Limb (tissue), 2 donors: ENCODE measurements at regions not wholly inside any gene's neighbourhood (a gene's known extent, or its start where the extent isn't known, plus 50 kb on each side); places are given as distances from the start of the nearest gene placed in this dataset.

Experiments used
- DNase-seq, 2 donors: peaks; one replicate each; pipeline ENCODE4 v3.0.0-alpha.2; 2016; ENCODE audit errors: extremely low spot score in 2 of 2

DNA sequence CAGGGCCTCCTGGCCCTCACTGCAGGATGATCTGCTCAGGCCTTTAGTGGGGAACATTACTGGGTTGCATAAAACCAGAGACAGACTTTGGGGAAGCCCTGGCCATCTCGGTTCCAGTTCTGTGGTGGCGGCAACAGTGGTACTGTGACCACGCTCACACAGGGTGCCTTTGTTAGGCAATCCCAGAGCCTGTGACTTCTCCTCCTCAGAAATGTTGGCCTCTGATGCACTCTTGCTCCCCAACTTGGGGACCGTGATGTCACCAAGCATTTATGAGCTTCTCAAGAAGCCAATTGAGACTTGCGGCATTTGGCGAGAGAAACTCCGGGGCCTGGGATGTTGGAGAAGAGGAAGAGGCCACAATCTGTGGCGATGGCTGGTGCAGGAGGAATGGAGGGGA is 80.9 kb upstream of the PKDCC start:
- peak in 1 of 2 donors; percentile 42 for DNase-seq

DNA sequence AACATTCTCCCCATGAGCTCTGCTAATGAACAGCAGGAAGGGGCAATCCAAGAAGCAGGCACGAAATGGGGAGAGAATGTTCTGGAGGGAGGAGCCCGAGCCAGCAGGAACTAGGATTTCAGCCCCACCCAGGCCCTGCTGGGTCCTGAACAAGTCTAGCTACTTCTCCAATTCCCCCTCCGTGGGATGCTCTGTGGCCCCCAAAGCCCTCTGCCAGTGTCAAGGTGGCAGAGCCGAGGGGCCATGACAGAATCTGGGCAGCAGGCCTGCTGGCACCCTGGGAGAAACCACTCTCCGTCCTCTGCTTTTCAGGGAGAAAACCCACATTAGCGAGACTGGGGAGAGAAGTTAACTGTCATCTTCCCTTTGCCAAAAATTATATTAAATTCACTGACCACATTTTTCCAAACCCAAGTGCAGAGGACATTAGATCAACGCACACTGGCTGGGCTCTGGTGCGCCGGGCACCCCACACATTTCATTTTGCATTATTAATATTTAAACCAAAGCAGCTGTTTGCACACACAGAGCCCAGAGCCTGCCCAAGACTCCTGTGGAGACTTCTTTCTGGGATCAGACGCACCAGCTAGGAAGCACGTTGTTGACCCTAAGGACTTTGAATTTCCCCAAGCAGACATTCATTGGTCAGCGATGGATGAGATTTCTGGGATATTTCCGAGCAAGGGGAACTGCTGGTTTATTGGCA is 80.2 kb upstream of the PKDCC start:
- peak in 1 of 2 donors; percentile 71 for DNase-seq

DNA sequence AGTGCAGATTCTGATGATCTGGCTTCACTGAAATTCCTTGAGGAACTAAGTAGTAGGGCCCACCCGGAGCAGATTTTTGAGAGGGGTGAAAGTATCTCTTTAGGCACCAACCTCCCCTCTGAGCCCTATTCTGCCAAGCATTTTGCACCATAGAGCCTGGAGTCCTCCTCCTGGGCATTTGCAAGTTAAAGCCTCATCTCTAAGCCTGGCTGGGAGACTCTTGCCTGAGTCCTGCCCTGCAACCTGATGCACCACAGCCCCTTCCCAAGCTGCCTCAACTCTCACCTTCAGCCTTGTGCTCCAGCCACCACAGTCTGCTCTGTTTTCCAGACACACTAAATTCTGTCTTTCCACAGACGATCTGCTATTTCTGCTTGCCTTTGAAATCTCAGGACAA is 79.6 kb upstream of the PKDCC start:
- no peak for DNase-seq

DNA sequence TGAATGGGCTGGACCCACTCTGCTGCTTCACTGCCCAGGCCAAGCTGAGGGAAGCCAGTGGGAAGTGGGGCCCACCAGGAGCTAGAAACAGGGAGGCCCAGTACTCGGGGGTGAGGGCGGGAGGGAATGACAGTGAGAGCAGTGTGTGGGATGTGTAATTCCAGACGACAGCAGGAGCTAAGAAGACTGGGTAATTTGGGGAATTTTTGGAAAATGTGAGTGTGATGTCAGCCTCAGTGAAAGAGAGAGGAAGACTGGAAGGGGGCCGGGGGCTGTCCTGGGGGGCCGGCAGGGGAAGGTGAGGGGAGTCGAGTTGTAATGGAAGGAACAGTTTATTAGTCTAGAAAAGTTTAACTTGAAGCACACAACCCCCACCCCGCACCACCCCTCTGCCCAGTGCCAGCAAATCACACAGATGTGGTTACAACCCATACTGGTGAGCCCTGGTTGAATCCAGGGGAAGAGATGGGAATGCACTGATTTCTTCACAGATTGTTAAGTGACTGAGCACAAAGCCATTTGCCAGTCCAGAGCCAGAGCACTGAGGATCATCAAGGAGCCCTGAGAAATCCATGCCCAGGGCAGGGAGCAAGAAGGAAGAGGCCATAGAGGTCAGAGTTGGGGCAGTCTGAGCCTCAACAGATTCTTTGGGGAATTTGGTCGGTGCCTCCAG is 76.7 kb upstream of the PKDCC start:
- peak; percentile 63 to 76 for DNase-seq

DNA sequence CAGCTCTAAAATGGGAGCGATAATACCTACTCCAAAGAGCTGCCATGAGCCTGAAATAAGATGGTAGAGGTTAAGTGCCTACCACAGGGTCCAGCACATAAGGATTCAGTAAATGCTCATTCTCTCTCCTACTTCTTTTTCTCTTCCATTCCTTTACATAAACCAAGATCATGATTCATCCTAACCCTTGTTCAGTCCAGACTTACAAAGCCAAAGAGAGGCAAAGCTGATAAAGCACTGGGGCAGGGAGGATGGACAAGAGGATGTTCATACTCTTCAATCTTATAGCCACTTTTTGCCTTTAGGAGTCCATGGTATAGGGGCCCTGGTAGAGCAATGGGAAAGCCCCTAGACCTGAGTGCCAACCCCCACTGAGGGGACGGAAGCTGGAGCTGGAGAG is 75.6 kb upstream of the PKDCC start:
- no peak for DNase-seq

DNA sequence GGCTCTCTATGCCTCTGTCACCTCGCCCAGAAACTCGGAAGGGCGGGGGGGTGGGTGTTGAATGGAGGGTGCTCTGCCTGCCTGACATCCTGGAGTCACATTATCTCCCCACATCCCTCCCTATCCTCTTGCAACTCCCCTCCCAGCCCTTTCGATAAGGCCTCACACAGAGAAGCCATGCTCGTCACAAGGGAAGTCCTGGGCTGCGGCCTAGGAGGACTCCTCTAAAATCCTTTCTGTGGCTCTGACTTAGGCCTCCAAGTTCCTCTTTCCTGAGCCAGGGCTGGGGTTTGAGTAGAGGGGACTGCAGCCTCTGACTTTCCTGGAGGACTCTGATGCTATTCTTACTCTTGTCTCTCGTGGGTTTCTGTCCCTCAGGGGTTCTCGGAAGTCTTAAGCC is 75.0 kb upstream of the PKDCC start:
- no peak for DNase-seq

DNA sequence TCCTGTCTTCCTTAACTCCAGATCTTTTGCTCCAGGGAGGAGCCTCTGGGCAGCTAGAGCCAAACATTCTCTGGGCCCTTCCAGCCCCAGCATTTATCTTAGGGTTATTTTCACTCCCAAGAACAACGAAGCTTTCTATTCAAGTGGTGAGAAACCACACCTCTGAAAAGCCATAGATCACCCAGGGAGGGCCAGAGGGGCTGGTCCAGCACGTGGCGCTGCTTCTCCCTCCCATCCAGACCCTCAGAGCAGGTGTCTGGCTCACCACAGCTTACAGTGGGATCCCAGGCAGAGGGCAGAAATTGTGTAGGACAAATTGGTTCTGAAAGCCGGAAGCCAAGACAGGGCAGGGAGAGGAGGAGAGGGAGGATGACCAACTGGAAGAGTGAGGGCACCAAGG is 74.0 kb upstream of the PKDCC start:
- no peak for DNase-seq

DNA sequence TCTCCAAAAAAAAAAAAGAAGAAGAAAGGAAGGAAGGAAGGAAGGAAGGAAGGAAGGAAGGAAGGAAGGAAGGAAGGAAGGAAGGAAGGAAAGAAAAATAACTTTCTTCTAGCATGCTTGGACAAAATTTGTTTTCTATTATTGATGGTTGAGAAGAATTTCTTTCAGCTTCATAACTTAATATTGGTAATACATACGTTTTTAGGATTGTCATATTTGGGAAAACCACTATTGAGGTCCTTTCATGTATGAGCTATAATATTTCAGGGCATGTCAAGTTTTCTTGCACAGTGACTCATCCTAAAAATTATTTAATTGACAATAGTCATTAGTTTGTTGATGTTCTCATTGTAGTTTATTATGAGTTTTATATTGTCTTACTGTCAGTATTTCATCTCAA is 66.4 kb upstream of the PKDCC start:
- DNase-seq = no peak

DNA sequence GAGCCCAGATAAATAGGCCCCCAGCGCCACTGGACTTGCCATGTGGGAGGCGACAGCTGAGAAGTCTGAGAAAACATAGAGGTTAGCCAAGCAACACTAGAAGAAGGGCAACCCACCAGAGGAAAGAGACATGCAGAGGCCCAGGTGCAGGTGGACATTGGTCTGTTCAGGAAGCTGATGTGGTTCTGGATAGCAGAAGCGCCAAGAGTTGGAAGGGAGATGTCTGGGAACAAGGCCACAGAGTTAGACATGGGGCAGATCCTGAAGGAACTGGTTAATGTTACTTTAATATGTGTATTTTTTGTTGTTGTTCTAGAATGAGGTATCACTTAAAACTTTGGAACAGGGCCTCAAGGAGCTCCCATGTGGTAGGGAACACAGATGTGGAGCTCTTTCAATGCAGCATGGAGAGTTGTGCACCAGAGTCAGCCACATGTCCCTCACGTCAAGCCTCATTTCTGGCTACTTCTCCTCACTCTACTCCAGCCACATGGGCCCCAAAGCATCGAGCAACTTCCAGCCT is 62.2 kb upstream of the PKDCC start:
- no peak for DNase-seq

DNA sequence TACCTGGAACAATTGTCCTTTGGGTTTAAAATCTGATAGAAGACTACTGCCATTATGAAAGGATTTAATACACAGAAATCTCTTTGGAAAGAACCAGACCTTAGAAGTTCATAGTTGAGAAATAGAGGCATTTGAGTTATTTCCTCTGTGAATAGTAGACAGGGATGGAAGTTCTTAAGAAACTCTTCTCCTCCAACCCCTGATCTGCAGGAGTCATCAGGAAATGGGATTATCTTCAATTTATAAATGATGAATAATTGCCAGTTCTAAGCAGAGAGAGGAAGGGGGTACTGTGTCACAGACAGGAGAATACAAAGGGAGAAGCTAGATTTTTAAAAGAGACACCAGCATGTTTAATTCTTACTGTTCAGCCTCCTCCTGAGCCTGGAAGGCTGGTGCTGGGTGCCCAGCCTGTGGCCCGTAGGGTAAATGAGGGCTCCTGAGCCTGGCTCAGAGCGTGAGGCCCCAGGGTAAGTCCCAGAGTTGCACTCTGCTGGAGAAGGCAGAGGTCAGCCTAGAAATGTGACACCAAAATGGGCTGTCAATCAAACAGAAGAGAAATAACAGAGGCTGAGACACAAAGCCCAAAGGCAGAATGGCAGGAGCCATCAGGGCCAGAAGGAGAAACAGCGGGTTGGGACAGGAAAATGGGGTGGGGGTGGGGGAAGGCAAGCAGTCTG is 58.2 kb upstream of the PKDCC start:
- DNase-seq = no peak

DNA sequence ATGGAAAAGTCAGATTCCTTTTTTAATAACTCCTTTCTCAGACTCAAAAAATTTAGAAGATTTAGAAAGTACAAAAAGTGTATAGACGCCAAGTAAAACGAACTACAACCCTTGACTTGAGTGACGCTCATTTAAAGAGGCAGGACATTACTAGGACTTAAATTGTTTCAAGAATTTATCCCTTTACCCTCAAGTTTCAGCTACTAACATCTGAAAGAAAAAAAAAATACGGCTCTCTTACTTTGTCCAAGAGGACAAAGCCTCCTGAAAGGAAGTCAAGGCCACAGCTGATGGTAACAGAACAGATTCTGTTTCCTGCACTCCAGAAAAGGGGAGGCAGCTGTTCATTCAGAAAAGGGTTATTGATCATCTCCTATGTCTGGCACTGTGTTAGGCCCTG is 57.6 kb upstream of the PKDCC start:
- no peak for DNase-seq

DNA sequence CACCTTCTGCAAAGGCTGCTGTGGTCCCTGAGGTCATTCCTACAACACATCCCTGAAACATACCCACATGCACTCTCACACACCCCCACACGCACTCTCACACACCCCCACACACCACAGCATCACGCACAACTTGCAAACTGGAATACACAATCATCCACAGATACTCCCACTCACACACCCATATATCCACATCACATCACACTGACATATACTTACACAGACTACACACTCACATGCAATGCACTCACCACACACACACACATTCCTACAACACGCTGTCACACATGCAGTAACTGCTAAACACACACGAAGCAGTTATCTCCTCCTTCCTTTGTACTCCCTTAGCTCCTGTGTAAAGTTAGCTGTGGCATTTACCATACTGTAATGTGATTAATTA is 57.1 kb upstream of the PKDCC start:
- DNase-seq = no peak

DNA sequence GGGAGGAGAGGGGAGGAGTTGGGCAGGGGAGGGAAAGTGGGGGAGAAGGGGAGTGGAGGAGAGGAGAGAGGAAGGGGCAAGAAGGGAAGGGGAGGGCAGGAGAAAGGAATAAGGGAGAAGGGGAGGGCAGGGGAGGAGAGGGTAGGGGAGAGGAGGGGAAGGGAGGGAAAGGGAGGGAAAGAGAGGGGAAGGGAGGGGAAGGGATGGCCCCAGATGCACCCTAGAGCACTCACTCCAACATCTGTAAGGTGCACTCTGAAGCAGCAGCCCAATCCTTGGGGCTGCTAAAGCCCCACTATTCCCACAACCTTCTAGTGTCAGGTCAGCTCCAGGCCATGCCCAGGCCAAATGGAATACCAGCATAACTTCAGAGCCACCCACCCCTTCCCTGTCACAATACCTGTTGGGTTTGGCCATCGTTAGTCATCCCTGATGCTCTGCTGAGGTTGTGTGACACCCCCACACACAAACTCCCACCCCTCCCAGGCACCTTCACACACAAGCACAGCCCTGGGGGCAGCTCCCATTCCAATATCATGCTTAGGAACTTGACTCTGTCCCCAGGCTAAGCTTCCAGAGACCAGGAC is 55.7 kb upstream of the PKDCC start:
- DNase-seq = no peak

DNA sequence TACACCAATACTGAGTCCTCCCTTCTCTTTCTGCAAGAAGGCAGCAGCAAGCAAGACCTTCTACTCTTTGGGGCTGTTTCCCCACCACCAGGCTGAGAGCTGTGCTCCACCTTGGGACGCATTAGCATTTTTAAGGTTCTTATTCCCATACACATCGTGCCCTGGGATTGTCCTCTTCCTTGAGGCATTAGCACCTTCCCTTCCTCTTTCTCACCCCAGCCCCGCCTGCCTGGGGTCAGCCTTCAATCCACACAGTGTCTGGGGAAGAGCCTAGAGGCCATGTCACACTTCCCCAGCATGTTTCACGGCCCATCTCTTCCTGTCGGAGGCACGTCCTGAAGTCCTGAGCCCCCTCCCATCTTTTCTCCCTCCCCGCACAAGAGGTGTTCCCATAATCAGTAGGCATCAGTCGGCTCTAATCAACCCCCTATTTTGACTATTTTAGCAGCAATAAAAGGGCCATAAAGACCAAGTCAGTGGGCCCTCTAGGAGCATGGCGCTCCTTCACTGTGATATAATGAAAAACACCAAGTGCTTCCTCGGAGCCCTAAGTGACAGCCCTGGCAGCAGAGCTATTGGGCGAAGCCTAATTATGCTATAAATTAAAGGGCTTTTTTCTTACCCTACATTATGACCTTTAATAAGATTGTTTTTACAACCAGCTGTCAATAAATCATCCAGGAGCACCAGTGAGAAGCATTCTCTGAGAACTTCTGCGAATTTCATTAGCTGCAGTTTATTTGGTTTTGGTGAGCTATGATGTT is 55.0 kb upstream of the PKDCC start:
- no peak for DNase-seq

DNA sequence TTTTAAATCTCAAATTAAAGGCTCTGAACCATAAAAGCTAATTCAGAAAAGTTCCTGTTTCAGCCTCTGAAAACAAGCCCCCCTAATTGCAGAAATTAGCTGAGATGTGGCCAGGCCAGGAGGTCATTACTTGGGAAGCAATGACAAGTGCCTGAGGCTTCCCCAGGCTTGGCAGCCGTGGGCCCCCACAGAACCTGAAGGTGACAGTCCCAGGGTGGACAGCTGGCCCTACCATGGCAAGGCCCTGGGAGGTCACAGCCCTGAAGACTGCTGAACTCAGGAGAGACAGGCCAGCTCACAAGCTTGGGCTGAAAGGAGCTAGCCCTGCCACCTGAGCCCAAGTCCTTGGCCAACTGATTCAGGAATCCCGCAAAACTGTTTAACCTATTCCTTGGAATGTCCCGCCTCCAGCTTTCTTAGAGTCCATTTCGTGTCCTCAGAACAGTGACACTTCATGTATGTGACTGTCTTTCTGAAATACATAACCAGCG is 54.3 kb upstream of the PKDCC start:
- no peak for DNase-seq

DNA sequence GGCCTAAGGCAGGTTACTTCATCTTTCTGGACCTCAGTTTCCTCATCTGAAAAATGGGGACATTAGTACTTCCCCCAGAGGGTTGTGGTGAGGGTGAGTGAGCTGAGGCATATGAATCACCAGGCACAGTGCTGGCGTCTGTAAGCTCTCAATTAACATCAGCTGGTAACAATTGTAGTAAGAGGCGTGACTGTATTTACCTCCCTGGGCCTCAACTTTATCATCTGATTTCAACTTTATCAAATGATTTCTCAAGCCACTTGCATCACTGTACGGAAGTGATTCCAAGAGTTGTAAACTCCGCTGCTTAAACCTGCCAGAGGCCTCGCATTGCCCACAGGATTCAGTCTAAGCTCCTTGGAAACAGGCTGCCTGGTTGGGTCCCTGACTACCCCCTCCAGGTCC is 53.6 kb upstream of the PKDCC start:
- no peak for DNase-seq

DNA sequence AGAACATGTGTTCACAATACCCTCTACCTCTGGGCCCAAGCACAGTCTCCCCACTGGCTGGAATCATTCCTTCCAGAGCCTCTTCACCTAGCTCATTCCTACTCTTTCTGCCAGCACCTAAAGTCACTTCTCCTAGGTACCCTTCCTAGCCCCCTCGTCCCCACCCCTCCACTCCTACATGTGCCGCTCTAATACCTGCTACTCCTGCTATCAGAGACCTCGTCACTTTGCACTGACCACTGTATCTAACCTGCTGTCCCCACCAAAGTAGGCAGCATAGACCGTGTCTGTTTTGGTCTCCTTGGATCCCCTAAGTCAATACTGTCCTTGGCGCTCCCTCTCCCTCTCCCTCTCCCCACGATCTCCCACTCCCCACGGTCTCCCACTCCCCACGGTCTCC is 53.2 kb upstream of the PKDCC start:
- no peak for DNase-seq

DNA sequence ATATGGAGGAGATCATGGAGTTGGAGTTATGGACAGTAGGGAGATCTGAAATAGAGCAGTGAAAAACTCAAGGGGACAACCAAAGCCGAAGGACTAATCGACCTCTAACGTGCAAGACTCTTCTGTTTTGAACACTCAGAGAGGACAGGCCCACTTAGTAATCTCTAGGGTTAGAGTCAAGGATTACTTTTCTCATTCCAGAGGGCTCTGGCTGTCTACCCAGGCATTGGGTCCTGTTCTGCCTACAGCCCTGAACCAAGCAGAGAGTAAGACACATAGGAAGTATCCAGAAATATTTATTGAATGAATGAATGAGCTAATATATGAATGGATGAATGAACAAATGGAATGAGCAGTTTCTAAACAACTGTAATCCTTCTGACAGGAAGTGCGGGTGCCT is 50.3 kb upstream of the PKDCC start:
- DNase-seq = no peak
